Calu3 (cell line): ENCODE measurements at regions not wholly inside any gene's neighbourhood (a gene's known extent, or its start where the extent isn't known, plus 50 kb on each side); places are given as distances from the start of the nearest gene placed in this dataset.
"Not testable (repeated sequence)": the region's sequence is repeated elsewhere in the genome, so short reads cannot be mapped to it uniquely, and the experiment has no call there.

ENCODE experiments used
- BruUV-seq: library from RNA; stranded (reverse); fragments of 400-500 nt; replicated peaks from 2 replicates; lab custom pipeline; 2021; lab: Mats Ljungman, UMichigan
- CTCF ChIA-PET: fragments of 300-600 bp; sonication (Branson Sonifier 250); formaldehyde crosslinking; loops from one replicate; lab custom pipeline; 2022; ENCODE audit warnings: antibody characterized with exemption; lab: Charles Lee
- DNase-seq: peaks from one replicate; pipeline ENCODE4 v3.0.0; 2022
- H3K27ac Mint-ChIP-seq: one replicate; pipeline ENCODE4 v1.8.0; 2022; ENCODE audit warnings: mixed read lengths; ENCODE audit not compliant: unreplicated experiment
- H3K27me3 Mint-ChIP-seq: one replicate; pipeline ENCODE4 v1.8.0; 2022; ENCODE audit warnings: mixed read lengths; ENCODE audit not compliant: unreplicated experiment
- H3K36me3 Mint-ChIP-seq: one replicate; pipeline ENCODE4 v1.8.0; 2022; ENCODE audit warnings: mild to moderate bottlenecking, moderate library complexity, mixed read lengths; ENCODE audit not compliant: insufficient read depth, unreplicated experiment
- H3K4me1 Mint-ChIP-seq: one replicate; pipeline ENCODE4 v1.8.0; 2022; ENCODE audit warnings: mild to moderate bottlenecking, low read depth, mixed read lengths; ENCODE audit not compliant: unreplicated experiment
- H3K4me3 Mint-ChIP-seq: one replicate; pipeline ENCODE4 v1.8.0; 2022; ENCODE audit warnings: mild to moderate bottlenecking, low read depth, moderate library complexity, mixed read lengths; ENCODE audit not compliant: unreplicated experiment
- H3K9me3 Mint-ChIP-seq: one replicate; pipeline ENCODE4 v1.8.0; 2022; ENCODE audit warnings: low read depth, mixed read lengths; ENCODE audit not compliant: unreplicated experiment
- intact Hi-C: fragments of 100-400 bp; cut with micrococcal nuclease; formaldehyde crosslinking; loops from one replicate; pipeline ENCODE4 v1.10.0; 2022; ENCODE audit not compliant: unreplicated experiment
- TF ChIP-seq, protein P1 (sequence below): fragments of 200-600 bp; IDR thresholded peaks from one replicate; pipeline ENCODE4 v1.8.0; 2022; ENCODE audit warnings: antibody characterized with exemption; ENCODE audit not compliant: unreplicated experiment

GRCh38 chr6:23535101-23535500 lies 590.9 kb upstream of the NRSN1 start:
- H3K4me3 Mint-ChIP-seq, result no peak overlapping the region
- TF ChIP-seq, protein P1, sequence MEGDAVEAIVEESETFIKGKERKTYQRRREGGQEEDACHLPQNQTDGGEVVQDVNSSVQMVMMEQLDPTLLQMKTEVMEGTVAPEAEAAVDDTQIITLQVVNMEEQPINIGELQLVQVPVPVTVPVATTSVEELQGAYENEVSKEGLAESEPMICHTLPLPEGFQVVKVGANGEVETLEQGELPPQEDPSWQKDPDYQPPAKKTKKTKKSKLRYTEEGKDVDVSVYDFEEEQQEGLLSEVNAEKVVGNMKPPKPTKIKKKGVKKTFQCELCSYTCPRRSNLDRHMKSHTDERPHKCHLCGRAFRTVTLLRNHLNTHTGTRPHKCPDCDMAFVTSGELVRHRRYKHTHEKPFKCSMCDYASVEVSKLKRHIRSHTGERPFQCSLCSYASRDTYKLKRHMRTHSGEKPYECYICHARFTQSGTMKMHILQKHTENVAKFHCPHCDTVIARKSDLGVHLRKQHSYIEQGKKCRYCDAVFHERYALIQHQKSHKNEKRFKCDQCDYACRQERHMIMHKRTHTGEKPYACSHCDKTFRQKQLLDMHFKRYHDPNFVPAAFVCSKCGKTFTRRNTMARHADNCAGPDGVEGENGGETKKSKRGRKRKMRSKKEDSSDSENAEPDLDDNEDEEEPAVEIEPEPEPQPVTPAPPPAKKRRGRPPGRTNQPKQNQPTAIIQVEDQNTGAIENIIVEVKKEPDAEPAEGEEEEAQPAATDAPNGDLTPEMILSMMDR, result no peak
- peaks cover 4% of the 10 kb centered on the region for H3K9me3 Mint-ChIP-seq
- no peaks in the 10 kb centered on the region for H3K36me3 Mint-ChIP-seq
- H3K27ac Mint-ChIP-seq, result no peak overlapping the region
- no peak for DNase-seq
- no peaks in the 10 kb centered on the region for H3K4me1 Mint-ChIP-seq
- intact Hi-C loops, result no loop called here
- BruUV-seq, result no TSS peak
- H3K27me3 Mint-ChIP-seq, result no peaks in the 10 kb centered on the region
- CTCF ChIA-PET, result interaction anchor here (0.5 to 1.0 kb wide), 2 partner anchors 8 to 124 kb away, joined by 3 to 8 read pairs; no protein-coding TSS in a partner anchor

GRCh38 chr6:23537828-23538227 lies 588.2 kb upstream of the NRSN1 start:
- TF ChIP-seq, protein P1, result no peak
- H3K4me1 Mint-ChIP-seq, result no peaks in the 10 kb centered on the region
- intact Hi-C loops, result no loop called here
- CTCF ChIA-PET, result no interaction called here
- BruUV-seq, result no TSS peak
- H3K27ac Mint-ChIP-seq, result no peak overlapping the region
- no peaks in the 10 kb centered on the region for H3K36me3 Mint-ChIP-seq
- H3K9me3 Mint-ChIP-seq, result peaks cover 7% of the 10 kb centered on the region
- no peak overlapping the region for H3K4me3 Mint-ChIP-seq
- DNase-seq, result no peak
- no peaks in the 10 kb centered on the region for H3K27me3 Mint-ChIP-seq

- H3K27me3 Mint-ChIP-seq, result no peaks in the 10 kb centered on the region
- H3K4me1 Mint-ChIP-seq, result no peaks in the 10 kb centered on the region
- no peak overlapping the region for H3K27ac Mint-ChIP-seq
- TF ChIP-seq, protein P1, result no peak
- no TSS peak for BruUV-seq
- CTCF ChIA-PET, result no interaction called here
- peaks cover 10% of the 10 kb centered on the region for H3K9me3 Mint-ChIP-seq
- intact Hi-C loops, result loop anchor here (2.0 kb wide), 2 partner anchors 103 to 111 kb away; no protein-coding TSS in a partner anchor
- H3K36me3 Mint-ChIP-seq, result no peaks in the 10 kb centered on the region
- DNase-seq, result peak; percentile 23
- no peak overlapping the region for H3K4me3 Mint-ChIP-seq
Measured at GRCh38 chr6:23547851-23548250, 578.2 kb upstream of the NRSN1 start.

- H3K36me3 Mint-ChIP-seq, CTCF ChIA-PET, DNase-seq, H3K4me1 Mint-ChIP-seq, H3K27ac Mint-ChIP-seq, H3K4me3 Mint-ChIP-seq, intact Hi-C loops, BruUV-seq, H3K27me3 Mint-ChIP-seq: not testable (repeated sequence)
- peaks cover 16% of the 10 kb centered on the region for H3K9me3 Mint-ChIP-seq
Measured at GRCh38 chr6:23554953-23555352, 571.1 kb upstream of the NRSN1 start.

DNA sequence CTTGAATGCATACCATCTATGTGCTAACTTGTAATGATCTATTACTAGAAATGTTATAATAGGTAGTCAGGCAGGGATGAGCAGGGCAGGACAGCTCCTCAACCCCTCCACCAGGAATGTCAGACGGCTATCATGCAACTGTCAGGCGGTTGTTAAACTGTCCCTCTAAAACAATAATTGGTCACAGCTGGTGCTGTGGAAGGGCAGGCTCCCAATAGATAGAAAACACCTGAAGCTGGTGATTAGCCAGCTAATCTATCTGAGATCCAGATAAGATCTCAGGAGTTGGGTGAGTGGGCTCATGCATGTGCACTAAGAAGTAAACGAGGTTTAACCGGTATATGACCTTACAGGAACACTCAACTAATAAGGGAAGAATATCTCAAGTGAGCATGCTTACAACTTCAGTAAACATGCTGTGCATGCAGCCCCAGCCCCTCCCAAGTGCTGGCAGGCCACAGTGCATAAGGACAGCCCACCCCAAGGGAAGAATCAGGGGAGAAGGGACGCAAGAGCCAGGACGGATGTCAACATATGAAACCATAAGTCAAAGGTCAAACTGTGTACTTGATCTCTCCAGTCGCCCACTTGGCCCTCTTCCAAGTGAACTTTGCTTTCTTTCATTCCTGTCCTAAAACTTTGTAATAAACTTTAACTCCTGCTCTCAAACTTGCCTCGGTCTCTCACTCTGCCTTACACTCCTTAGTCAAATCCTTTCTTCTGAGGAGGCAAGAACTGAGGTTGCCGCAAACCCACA lies 566.2 kb upstream of the NRSN1 start:
- TF ChIP-seq, protein P1, result no peak
- no peak for DNase-seq
- CTCF ChIA-PET, result no interaction called here
- intact Hi-C loops, result no loop called here
- Mint-ChIP-seq H3K4me1 (peaks cover 9% of the 10 kb centered on the region), H3K36me3 (no peaks in the 10 kb centered on the region), H3K4me3 (no peak overlapping the region), H3K27me3 (no peaks in the 10 kb centered on the region), H3K9me3 (peaks cover 16% of the 10 kb centered on the region), H3K27ac (no peak overlapping the region)
- BruUV-seq, result no TSS peak
